ACC112 (cell line): ENCODE measurements at regions not wholly inside any gene's neighbourhood (a gene's known extent, or its start where the extent isn't known, plus 50 kb on each side); places are given as distances from the start of the nearest gene placed in this dataset.

Experiments used
- H2AFZ ChIP-seq: fragments of 200-600 bp; sonication (generic); one replicate; pipeline ENCODE4 v1.6.0; 2017; ENCODE audit warnings: antibody characterized with exemption, low read length; ENCODE audit not compliant: unreplicated experiment
- H3K27ac ChIP-seq: fragments of 200-600 bp; sonication (generic); 2 replicates; pipeline ENCODE4 v1.5.1; 2014; ENCODE audit warnings: low read depth, mild to moderate bottlenecking, antibody characterized with exemption, low read length, moderate library complexity
- H3K27me3 ChIP-seq: fragments of 200-600 bp; sonication (generic); 2 replicates; pipeline ENCODE4 v1.6.1; 2014; ENCODE audit warnings: mild to moderate bottlenecking, antibody characterized with exemption, low read length, moderate library complexity, mixed read lengths; ENCODE audit not compliant: insufficient read depth
- H3K36me3 ChIP-seq: fragments of 200-600 bp; sonication (generic); 2 replicates; pipeline ENCODE4 v1.6.1; 2016; ENCODE audit warnings: mild to moderate bottlenecking, antibody characterized with exemption, low read length, moderate library complexity, mixed read lengths; ENCODE audit not compliant: insufficient read depth
- H3K4me1 ChIP-seq: fragments of 200-600 bp; sonication (generic); one replicate; pipeline ENCODE4 v1.6.1; 2016; ENCODE audit warnings: low read length, mixed read lengths; ENCODE audit not compliant: insufficient read depth, unreplicated experiment, control insufficient read depth
- H3K4me3 ChIP-seq: fragments of 200-600 bp; sonication (generic); 2 replicates; pipeline ENCODE4 v1.5.1; 2014; ENCODE audit warnings: mild to moderate bottlenecking, low read depth, low read length
- H3K79me2 ChIP-seq: fragments of 200-600 bp; sonication (generic); one replicate; pipeline ENCODE4 v1.6.0; 2016; ENCODE audit warnings: low read length; ENCODE audit not compliant: control insufficient read depth, unreplicated experiment, insufficient read depth

GRCh38 chr1:80915491-80915890, 885.2 kb upstream of the ADGRL2 start:
- H3K4me3 ChIP-seq, result no peak overlapping the region
- no peaks in the 10 kb centered on the region for H3K36me3 ChIP-seq
- no peaks in the 10 kb centered on the region for H3K27me3 ChIP-seq
- H3K79me2 ChIP-seq, result no peaks in the 10 kb centered on the region
- no peaks in the 10 kb centered on the region for H3K4me1 ChIP-seq
- no peak overlapping the region for H3K27ac ChIP-seq
- no peak overlapping the region for H2AFZ ChIP-seq

GRCh38 chr1:80910426-80910825, 890.3 kb upstream of the ADGRL2 start:
- Histone ChIP-seq H3K36me3 (no peaks in the 10 kb centered on the region), H2AFZ (no peak overlapping the region), H3K79me2 (no peaks in the 10 kb centered on the region), H3K27ac (no peak overlapping the region), H3K4me3 (no peak overlapping the region), H3K27me3 (no peaks in the 10 kb centered on the region), H3K4me1 (no peaks in the 10 kb centered on the region)

- Histone ChIP-seq H3K4me1 (no peaks in the 10 kb centered on the region), H2AFZ (no peak overlapping the region), H3K27ac (no peak overlapping the region), H3K4me3 (no peak overlapping the region), H3K36me3 (no peaks in the 10 kb centered on the region), H3K79me2 (no peaks in the 10 kb centered on the region), H3K27me3 (no peaks in the 10 kb centered on the region)
These were observed 891.5 kb upstream of the ADGRL2 start for GRCh38 chr1:80909172-80909784.

GRCh38 chr1:80896781-80897356, 903.9 kb upstream of the ADGRL2 start:
- H3K79me2 ChIP-seq, result no peaks in the 10 kb centered on the region
- no peaks in the 10 kb centered on the region for H3K27me3 ChIP-seq

GRCh38 chr1:80894921-80895320, 905.8 kb upstream of the ADGRL2 start:
- no peaks in the 10 kb centered on the region for H3K79me2 ChIP-seq
- H3K27me3 ChIP-seq, result no peaks in the 10 kb centered on the region
- H3K36me3 ChIP-seq, result no peaks in the 10 kb centered on the region
- no peak overlapping the region for H3K27ac ChIP-seq
- no peaks in the 10 kb centered on the region for H3K4me1 ChIP-seq
- H3K4me3 ChIP-seq, result no peak overlapping the region
- no peak overlapping the region for H2AFZ ChIP-seq

More at GRCh38 chr1:80896781-80897356, 903.9 kb upstream of the ADGRL2 start:
- no peak overlapping the region for H2AFZ ChIP-seq
- no peaks in the 10 kb centered on the region for H3K36me3 ChIP-seq
- no peak overlapping the region for H3K4me3 ChIP-seq
- no peak overlapping the region for H3K27ac ChIP-seq
- no peaks in the 10 kb centered on the region for H3K4me1 ChIP-seq

- Histone ChIP-seq H2AFZ (peak overlapping the region; percentile 82), H3K4me1 (no peaks in the 10 kb centered on the region), H3K36me3 (no peaks in the 10 kb centered on the region), H3K79me2 (no peaks in the 10 kb centered on the region), H3K4me3 (no peak overlapping the region), H3K27ac (no peak overlapping the region), H3K27me3 (no peaks in the 10 kb centered on the region)
These were observed 907.6 kb upstream of the ADGRL2 start for GRCh38 chr1:80893115-80893514.

DNA sequence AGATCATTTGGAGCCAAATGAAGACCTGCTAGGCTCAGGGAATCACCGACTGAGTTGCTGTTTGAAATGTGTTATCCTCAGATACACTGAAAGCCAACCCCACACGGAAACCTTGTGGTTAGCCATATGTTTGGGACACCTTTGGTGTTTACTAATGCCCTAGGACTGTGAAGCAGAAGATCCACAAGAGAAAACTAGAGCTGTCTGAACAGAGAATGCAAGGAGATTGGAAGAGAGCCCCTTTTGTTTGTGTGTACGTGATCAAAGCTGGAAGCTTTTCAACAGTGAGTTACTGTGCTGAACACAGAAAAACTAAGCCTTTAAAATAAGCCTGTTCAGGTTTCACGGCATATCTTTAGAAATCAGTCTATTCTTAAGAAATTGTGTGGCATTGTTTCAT, 908.2 kb upstream of the ADGRL2 start:
- no peaks in the 10 kb centered on the region for H3K27me3 ChIP-seq
- no peaks in the 10 kb centered on the region for H3K4me1 ChIP-seq
- peak overlapping the region; percentile 82 for H2AFZ ChIP-seq
- H3K4me3 ChIP-seq, result no peak overlapping the region
- H3K36me3 ChIP-seq, result no peaks in the 10 kb centered on the region
- no peaks in the 10 kb centered on the region for H3K79me2 ChIP-seq
- no peak overlapping the region for H3K27ac ChIP-seq

GRCh38 chr1:80891871-80892270, 908.9 kb upstream of the ADGRL2 start:
- no peak overlapping the region for H2AFZ ChIP-seq
- H3K27ac ChIP-seq, result no peak overlapping the region
- H3K36me3 ChIP-seq, result no peaks in the 10 kb centered on the region
- H3K27me3 ChIP-seq, result no peaks in the 10 kb centered on the region
- H3K4me1 ChIP-seq, result no peaks in the 10 kb centered on the region
- H3K4me3 ChIP-seq, result no peak overlapping the region
- no peaks in the 10 kb centered on the region for H3K79me2 ChIP-seq

DNA sequence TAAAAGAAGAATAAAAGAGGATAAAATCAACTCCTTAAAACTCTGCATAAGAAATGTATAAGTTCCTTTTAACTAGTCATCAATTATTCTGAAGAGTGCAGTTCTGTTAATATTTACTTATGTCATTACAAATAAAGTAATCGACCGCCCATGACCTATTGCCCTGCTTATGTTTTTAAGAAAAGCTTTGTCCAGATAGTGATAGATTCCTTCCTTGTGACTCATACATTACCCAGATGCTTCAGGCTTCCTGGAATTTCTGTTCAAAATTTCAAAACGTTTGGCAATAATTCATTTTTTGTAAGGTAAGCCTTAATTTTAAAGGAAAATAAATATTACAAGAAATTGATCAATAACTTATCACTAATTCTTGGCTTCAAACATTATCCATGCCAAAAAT, 918.2 kb upstream of the ADGRL2 start:
- Histone ChIP-seq H2AFZ (no peak overlapping the region), H3K27me3 (no peaks in the 10 kb centered on the region), H3K4me3 (no peak overlapping the region; the same call in 1 of the 2 replicates), H3K27ac (no peak overlapping the region), H3K79me2 (no peaks in the 10 kb centered on the region), H3K4me1 (peaks cover 13% of the 10 kb centered on the region), H3K36me3 (no peaks in the 10 kb centered on the region)

DNA sequence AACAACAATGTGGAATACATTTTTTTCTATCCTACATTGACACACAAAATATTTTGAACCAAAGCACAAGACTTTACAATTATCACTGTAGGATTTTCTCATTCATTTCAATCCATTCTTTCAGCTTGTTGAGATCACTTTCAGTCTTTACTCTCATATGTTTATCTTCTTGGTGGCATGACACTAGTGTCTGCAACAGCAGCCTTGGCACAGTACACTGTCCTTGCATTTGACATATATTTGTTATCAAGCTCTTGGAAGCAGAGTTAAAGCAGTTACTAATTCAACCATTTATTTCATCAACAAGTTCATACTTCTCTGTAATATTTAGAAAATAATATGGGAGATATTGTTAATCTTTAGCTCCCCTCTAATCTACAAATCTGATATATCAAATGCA, 922.4 kb upstream of the ADGRL2 start:
- Histone ChIP-seq H2AFZ (no peak overlapping the region), H3K27me3 (no peaks in the 10 kb centered on the region), H3K4me1 (peaks cover 13% of the 10 kb centered on the region), H3K27ac (no peak overlapping the region), H3K79me2 (no peaks in the 10 kb centered on the region), H3K4me3 (no peak overlapping the region), H3K36me3 (no peaks in the 10 kb centered on the region)

GRCh38 chr1:80876035-80876434, 924.7 kb upstream of the ADGRL2 start:
- Histone ChIP-seq H2AFZ (no peak overlapping the region), H3K27me3 (no peaks in the 10 kb centered on the region), H3K79me2 (no peaks in the 10 kb centered on the region), H3K4me1 (no peaks in the 10 kb centered on the region), H3K36me3 (no peaks in the 10 kb centered on the region), H3K27ac (no peak overlapping the region), H3K4me3 (no peak overlapping the region)
